CD14-positive monocyte (primary cell): ENCODE measurements at regions not wholly inside any gene's neighbourhood (a gene's known extent, or its start where the extent isn't known, plus 50 kb on each side); places are given as distances from the start of the nearest gene placed in this dataset.
A peak's percentile ranks its signal among the peaks of the same experiment; 100 is the strongest.

Experiments
- DNase-seq, 3 donors: peaks; one replicate each; pipeline ENCODE4 v3.0.0-alpha.2; 2011 to 2022
- H2AFZ ChIP-seq: 2 replicates; pipeline ENCODE4 v1.6.0; 2012; ENCODE audit warnings: mild to moderate bottlenecking, low read depth, low read length, inconsistent platforms; ENCODE audit not compliant: insufficient read depth, poor library complexity, severe bottlenecking
- H3K27ac ChIP-seq, 2 donors: 1 replicate in 1 of 2; 2 replicates in 1 of 2; pipeline ENCODE4 v1.5.1; 2012 to 2013; ENCODE audit warnings: low read length in 2 of 2, control low read depth in 1 of 2, inconsistent platforms in 1 of 2, low read depth in 1 of 2, mild to moderate bottlenecking in 1 of 2
- H3K27me3 ChIP-seq, 2 donors: one replicate each; pipeline versions ENCODE4 v1.6.0 to v1.6.1; 2011 to 2013; ENCODE audit warnings: low read length in 2 of 2; ENCODE audit not compliant: control insufficient read depth in 2 of 2, insufficient read depth in 2 of 2
- H3K36me3 ChIP-seq, 2 donors: replicated peaks in 1 of 2; 1 replicate in 1 of 2; 2 replicates in 1 of 2; pipeline versions ENCODE4 v1.5.1 to v1.6.1; 2012 to 2013; ENCODE audit warnings: low read length in 2 of 2, control low read depth in 1 of 2, inconsistent platforms in 1 of 2, mild to moderate bottlenecking in 1 of 2; ENCODE audit not compliant: insufficient read depth in 2 of 2, control insufficient read depth in 1 of 2
- H3K4me1 ChIP-seq, 2 donors: 1 replicate in 1 of 2; 2 replicates in 1 of 2; pipeline versions ENCODE4 v1.5.1 to v1.6.1; 2012 to 2013; ENCODE audit warnings: low read length in 2 of 2, control low read depth in 1 of 2, inconsistent platforms in 1 of 2, mild to moderate bottlenecking in 1 of 2, moderate library complexity in 1 of 2; ENCODE audit not compliant: insufficient read depth in 2 of 2, control insufficient read depth in 1 of 2
- H3K4me2 ChIP-seq: replicated peaks from 2 replicates; pipeline ENCODE3; 2012; ENCODE audit warnings: low read length, moderate library complexity, mild to moderate bottlenecking; ENCODE audit not compliant: poor library complexity, severe bottlenecking; ENCODE audit errors: extremely low read depth
- H3K4me3 ChIP-seq, 3 experiments: fragments of 200-600 bp in 1 of 3; sonication (generic) in 1 of 3; replicated peaks in 1 of 3; 1 replicate in 2 of 3; 2 replicates in 1 of 3; pipeline ENCODE4 v1.5.1; 2011 to 2013; ENCODE audit warnings: low read length in 3 of 3, mild to moderate bottlenecking in 3 of 3, control low read depth in 2 of 3, low read depth in 2 of 3, inconsistent platforms in 1 of 3, moderate library complexity in 1 of 3
- H3K79me2 ChIP-seq: 2 replicates; pipeline ENCODE4 v1.6.0; 2012; ENCODE audit warnings: mild to moderate bottlenecking, control low read depth, inconsistent platforms, low read length, moderate library complexity; ENCODE audit not compliant: insufficient read depth
- H3K9ac ChIP-seq: 2 replicates; pipeline ENCODE4 v1.6.0; 2017; ENCODE audit warnings: low read length, mild to moderate bottlenecking; ENCODE audit not compliant: insufficient read depth, poor library complexity, severe bottlenecking
- H3K9me3 ChIP-seq, 2 donors: replicated peaks in 1 of 2; 1 replicate in 1 of 2; 2 replicates in 1 of 2; pipeline versions ENCODE4 v1.5.1 to v1.6.1; 2012 to 2013; ENCODE audit warnings: low read length in 2 of 2, control low read depth in 1 of 2; ENCODE audit not compliant: control insufficient read depth in 1 of 2, insufficient read depth in 1 of 2
- H4K20me1 ChIP-seq: 2 replicates; pipeline ENCODE4 v1.6.0; 2012; ENCODE audit warnings: mild to moderate bottlenecking, low read length, control low read depth, moderate library complexity; ENCODE audit not compliant: insufficient read depth
- H3K27ac Mint-ChIP-seq, 7 donors: one replicate each; pipeline ENCODE4 v1.8.0; 2020; ENCODE audit warnings: mild to moderate bottlenecking in 7 of 7, mixed read lengths in 7 of 7, moderate library complexity in 6 of 7, inconsistent platforms in 2 of 7
- H3K27me3 Mint-ChIP-seq, 3 donors: one replicate each; pipeline ENCODE4 v1.8.0; 2021 to 2022; ENCODE audit warnings: low read depth in 3 of 3, mild to moderate bottlenecking in 3 of 3, mixed read lengths in 3 of 3, moderate library complexity in 3 of 3, inconsistent platforms in 1 of 3
- H3K36me3 Mint-ChIP-seq, 2 donors: one replicate each; pipeline ENCODE4 v1.8.0; 2020; ENCODE audit warnings: mixed read lengths in 2 of 2, inconsistent platforms in 1 of 2, mild to moderate bottlenecking in 1 of 2
- H3K4me1 Mint-ChIP-seq: one replicate; pipeline ENCODE4 v1.8.0; 2020; ENCODE audit warnings: mild to moderate bottlenecking, mixed read lengths
- H3K4me3 Mint-ChIP-seq, 2 donors: one replicate each; pipeline ENCODE4 v1.8.0; 2020; ENCODE audit warnings: mild to moderate bottlenecking in 2 of 2, mixed read lengths in 2 of 2, moderate library complexity in 1 of 2
- H3K9me3 Mint-ChIP-seq, 7 donors: one replicate each; pipeline ENCODE4 v1.8.0; 2020 to 2022; ENCODE audit warnings: mixed read lengths in 7 of 7, mild to moderate bottlenecking in 6 of 7, moderate library complexity in 6 of 7, inconsistent platforms in 2 of 7
- WGBS: methylation state at CpG from one replicate; pipeline ENCODE4 v1.1.5; 2013; ENCODE audit warnings: missing lambda C conversion rate; ENCODE audit not compliant: insufficient coverage; 5-methylcytosine and 5-hydroxymethylcytosine counted together
- intact Hi-C, 2 donors: fragments of 100-400 bp; cut with micrococcal nuclease; formaldehyde crosslinking; loops; one replicate each; pipeline versions ENCODE4 v1.15.0 to v1.15.1; 2023
- TF ChIP-seq, protein P1 (sequence below): fragments of 200-600 bp; IDR thresholded peaks from one replicate; pipeline ENCODE4 v1.8.0; 2022; ENCODE audit warnings: antibody characterized with exemption, mild to moderate bottlenecking

- no peak overlapping the region for H3K4me2 ChIP-seq
- H3K27ac Mint-ChIP-seq, result no peak overlapping the region
- no peaks in the 10 kb centered on the region for H3K79me2 ChIP-seq
- H3K27me3 Mint-ChIP-seq, result peaks cover 0 to 2% (median 0%) of the 10 kb centered on the region in 3 donors
- no peaks in the 10 kb centered on the region for H3K27me3 ChIP-seq
- peaks cover 0 to 12% (median 6%) of the 10 kb centered on the region in 7 donors for H3K9me3 Mint-ChIP-seq
- no peak overlapping the region for H2AFZ ChIP-seq
- no peaks in the 10 kb centered on the region for H3K36me3 ChIP-seq
- no peak overlapping the region for H3K4me3 Mint-ChIP-seq
- intact Hi-C loops, result no loop called here
- no peaks in the 10 kb centered on the region for H3K9me3 ChIP-seq
- no peak overlapping the region for H3K9ac ChIP-seq
- no peaks in the 10 kb centered on the region for H3K4me1 Mint-ChIP-seq
- WGBS, result 100% methylated on average over 1 of the region's 2 CpGs
- TF ChIP-seq, protein P1, sequence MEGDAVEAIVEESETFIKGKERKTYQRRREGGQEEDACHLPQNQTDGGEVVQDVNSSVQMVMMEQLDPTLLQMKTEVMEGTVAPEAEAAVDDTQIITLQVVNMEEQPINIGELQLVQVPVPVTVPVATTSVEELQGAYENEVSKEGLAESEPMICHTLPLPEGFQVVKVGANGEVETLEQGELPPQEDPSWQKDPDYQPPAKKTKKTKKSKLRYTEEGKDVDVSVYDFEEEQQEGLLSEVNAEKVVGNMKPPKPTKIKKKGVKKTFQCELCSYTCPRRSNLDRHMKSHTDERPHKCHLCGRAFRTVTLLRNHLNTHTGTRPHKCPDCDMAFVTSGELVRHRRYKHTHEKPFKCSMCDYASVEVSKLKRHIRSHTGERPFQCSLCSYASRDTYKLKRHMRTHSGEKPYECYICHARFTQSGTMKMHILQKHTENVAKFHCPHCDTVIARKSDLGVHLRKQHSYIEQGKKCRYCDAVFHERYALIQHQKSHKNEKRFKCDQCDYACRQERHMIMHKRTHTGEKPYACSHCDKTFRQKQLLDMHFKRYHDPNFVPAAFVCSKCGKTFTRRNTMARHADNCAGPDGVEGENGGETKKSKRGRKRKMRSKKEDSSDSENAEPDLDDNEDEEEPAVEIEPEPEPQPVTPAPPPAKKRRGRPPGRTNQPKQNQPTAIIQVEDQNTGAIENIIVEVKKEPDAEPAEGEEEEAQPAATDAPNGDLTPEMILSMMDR, result no peak
- H3K27ac ChIP-seq, result no peak overlapping the region
- no peak overlapping the region for H3K4me3 ChIP-seq
- H3K36me3 Mint-ChIP-seq, result no peaks in the 10 kb centered on the region
- DNase-seq, result no peak
- no peaks in the 10 kb centered on the region for H4K20me1 ChIP-seq
- H3K4me1 ChIP-seq, result no peaks in the 10 kb centered on the region
These were observed 204.5 kb downstream of the TTLL7 start for GRCh38 chr1:83794384-83794783.

GRCh38 chr1:83791821-83792437, 207.0 kb downstream of the TTLL7 start:
- H3K27ac Mint-ChIP-seq, result no peak overlapping the region
- no peak overlapping the region for H2AFZ ChIP-seq
- TF ChIP-seq, protein P1, result no peak
- H3K4me1 ChIP-seq, result no peaks in the 10 kb centered on the region
- peak in 1 of 3 donors; percentile 24 for DNase-seq
- H3K36me3 Mint-ChIP-seq, result no peaks in the 10 kb centered on the region
- no peak overlapping the region for H3K27ac ChIP-seq
- H3K4me3 ChIP-seq, result no peak overlapping the region
- no peaks in the 10 kb centered on the region for H3K4me1 Mint-ChIP-seq
- peaks cover 0 to 2% (median 1%) of the 10 kb centered on the region in 3 donors for H3K27me3 Mint-ChIP-seq
- H3K4me2 ChIP-seq, result no peak overlapping the region
- H3K9me3 ChIP-seq, result no peaks in the 10 kb centered on the region
- intact Hi-C loops, result no loop called here
- H3K27me3 ChIP-seq, result no peaks in the 10 kb centered on the region
- 85% methylated on average over 2 of the region's 3 CpGs for WGBS
- H3K9me3 Mint-ChIP-seq, result peaks cover 0 to 12% (median 0%) of the 10 kb centered on the region in 7 donors
- no peaks in the 10 kb centered on the region for H4K20me1 ChIP-seq
- no peaks in the 10 kb centered on the region for H3K36me3 ChIP-seq
- H3K4me3 Mint-ChIP-seq, result no peak overlapping the region
- no peaks in the 10 kb centered on the region for H3K79me2 ChIP-seq
- H3K9ac ChIP-seq, result no peak overlapping the region
